ENCODE measurements at regions not wholly inside any gene's neighbourhood (a gene's known extent, or its start where the extent isn't known, plus 50 kb on each side); places are given as distances from the start of the nearest gene placed in this dataset.

DNA sequence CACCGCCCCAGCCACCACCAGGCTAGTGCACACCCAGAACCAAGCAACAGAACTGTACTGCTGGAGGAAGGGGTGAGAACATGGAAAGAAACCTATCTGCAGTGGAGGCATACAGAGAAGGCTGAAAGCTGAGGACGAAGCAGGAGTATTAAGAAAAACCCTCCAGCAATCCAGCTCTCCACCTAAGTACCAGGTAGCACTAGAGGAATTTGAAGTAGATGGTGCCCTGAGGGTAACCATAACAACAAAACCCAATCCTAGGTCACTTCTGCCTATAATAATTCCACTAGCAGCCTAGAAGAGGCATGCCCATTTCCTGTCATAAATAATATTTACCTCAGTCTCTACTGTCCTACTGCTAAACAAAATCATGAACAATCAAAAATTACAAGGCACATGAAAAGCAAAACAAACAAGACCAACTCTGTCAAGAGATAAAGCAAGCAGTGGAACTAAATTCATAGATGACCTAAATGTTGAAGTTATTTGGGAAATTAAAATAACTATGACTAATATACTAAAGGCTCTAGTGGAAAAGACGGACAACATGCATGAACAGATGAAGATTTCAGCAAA, 51.1 kb downstream of the HYCC1 start:
- DNase-seq: no peak

DNA sequence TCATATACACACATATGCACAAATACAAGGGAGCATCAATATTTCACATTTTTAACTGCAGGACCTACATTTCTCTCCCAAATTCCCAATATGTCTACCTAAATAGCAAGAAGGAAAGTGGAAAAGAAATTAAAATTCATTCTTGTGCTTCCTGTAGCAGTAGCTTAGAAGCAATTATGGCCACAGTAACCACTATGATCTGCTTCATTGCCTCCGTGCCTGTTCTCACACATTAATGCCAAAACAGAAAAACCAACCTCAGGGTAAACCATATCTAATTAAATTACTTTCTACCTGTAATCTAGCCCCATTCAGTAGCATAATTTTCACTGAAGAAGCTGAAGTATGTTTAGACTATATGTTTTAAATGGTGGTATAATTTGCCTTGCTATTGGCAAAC, 55.2 kb downstream of the HYCC1 start:
- no peak for DNase-seq

DNA sequence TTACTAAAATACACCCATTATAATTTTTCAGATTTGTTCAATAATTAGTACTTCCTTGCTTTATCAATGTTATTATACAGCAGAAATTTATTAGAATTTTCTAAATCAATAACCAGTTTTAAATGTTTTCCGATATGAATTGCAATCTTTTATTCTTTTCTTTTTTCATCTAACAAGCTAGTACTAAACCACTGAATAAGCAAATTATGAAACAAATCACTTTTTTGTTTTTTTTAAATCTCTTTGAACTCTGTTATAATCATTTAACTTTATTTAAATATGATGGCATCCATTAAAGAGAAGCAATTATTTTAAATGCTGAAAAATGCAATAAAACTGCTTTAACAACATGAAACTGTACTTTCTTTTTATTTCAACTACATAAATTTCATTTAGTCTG, 59.7 kb downstream of the HYCC1 start:
- DNase-seq: no peak

DNA sequence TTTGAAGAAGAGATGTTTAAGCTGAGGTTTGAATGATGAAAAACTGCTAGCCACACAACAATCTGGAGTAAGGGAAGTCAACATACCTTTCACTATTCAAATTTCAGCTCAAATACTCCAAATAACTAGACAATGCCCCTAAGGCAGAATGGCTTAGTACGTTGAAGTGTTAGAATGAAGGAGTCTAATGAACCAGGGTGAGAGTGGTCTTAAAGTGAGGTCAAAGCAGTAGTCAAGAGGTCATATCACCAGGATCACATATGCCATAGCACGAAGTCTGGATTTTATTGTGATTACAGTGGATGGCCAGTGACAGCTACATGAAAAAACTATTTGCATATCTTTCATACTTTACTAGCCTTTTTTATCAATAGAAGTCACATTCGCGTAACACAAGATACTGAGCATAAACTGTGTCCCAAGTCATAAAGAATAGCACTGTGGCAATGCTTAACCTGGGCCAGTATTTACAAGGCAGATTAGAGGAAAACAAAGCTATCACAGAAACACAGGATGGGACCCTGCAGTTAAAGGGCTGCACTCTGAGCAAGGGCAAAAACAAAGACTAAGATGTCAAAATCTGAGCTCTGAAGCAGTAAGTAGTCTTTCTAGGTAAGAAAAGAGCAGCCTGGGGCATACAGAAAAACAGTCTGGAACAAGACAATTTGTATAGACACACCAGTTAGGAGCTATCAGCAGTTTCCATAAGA, 61.5 kb downstream of the HYCC1 start:
- DNase-seq: no peak

DNA sequence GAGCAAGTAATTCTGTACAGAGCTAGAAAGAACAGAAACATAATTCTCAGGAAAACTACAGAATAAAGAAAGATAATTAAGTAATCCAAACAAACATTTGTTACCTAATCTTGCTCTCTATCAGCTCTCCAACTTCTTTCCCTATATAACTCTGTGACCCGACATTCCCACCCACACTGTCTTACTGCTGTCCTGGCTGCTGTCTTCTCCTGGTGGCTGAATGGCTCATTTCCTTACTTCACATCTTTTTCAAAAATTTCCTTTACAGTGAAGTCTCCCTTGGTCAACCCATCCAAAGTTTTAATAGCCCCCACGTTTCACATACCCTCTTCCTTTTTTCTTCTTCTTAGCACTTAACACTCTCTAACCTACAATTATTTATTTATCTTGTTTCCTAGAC, 64.0 kb downstream of the HYCC1 start:
- DNase-seq: no peak

DNA sequence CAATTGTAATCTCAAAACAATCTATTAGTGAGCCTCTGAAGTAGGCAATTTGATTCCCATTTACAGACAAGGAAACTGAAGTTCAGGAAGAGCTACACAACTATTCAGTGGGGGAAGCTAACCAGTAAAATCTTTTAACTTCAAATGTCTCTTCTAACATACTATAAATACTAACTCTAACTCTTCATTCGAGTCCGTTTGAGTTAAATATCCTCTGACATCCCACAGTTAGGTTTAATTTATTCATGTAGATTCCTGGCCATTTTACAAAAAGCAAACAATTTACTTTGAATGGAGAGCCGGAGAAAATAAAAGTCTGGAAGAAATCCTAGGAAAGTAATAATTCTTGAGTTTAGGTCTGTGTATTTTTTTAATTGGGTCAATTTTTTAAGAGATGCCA, 64.7 kb downstream of the HYCC1 start:
- no peak for DNase-seq

DNA sequence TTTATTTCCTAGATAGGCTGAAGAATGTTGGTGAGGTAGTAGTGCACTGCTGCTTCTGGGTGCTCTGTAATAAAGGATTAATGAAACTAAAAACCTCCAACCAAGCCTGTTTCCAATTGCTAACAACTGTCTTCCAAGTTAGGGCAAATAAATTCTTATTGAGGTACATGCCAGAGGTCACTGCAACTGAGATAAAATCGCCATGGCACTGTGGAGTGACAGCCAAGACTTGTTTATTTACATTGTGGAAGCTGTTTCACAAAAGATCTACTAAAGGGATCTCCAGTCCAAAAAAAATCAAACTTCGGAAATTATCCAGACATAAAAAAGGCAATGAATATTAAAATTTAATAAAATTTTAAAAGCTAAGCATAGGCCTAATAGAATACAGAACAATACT, 65.2 kb downstream of the HYCC1 start:
- no peak for DNase-seq

DNA sequence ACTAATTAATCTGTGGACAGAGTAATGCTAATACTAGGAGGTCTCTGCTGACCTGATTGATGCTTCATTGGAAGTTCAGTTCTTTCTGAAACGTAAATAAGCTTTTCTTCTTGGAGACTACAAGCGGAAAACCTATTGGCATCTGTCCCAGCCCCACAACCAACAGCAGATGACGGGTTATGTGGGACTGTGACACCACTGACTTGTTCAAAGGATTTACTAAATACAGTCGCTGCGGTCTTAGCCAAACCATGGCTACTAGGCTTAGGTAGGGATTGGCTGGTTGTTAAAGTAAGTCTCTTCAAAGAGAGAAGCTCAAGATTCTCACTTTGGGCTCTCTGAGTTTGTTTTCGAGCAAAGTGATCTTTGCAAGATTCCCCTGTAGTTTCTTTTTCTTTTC, 68.3 kb downstream of the HYCC1 start:
- DNase-seq: no peak

DNA sequence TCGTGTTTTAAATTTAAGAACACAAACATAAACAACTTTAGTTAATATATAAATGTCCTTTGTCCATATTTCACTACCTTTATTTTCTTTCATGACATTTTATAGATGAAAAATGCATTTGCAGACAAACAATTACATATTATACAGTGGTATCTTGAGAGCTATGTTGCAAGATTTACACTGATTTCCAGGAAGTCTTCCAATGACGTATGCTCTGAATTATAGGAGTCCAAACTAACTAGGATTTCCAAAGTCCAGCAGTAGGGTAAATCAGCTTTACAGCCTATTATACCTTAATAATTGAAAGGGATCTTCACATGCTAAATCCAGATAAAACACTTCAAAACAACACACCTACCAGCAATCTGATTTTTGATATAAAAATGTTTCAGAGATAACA, 69.4 kb downstream of the HYCC1 start:
- no peak for DNase-seq

DNA sequence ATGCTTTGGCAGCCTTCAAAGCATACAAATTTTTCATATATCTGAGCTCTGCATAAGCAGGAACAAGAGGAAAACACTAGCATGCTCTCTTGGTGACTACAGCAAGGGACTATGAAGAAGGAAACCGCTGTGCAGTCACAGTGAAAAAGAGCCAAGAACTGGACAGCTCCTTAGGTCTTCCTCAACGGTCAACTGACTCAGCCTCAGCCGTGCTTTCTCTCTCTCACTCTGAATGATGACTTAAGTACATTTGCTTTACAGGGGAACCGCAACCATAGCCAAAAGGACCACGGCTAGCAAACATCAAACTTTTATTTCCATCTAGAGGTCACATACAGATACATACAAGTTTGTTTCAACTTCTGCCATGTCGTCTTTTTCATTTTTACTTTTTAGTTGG, 69.9 kb downstream of the HYCC1 start:
- no peak for DNase-seq

DNA sequence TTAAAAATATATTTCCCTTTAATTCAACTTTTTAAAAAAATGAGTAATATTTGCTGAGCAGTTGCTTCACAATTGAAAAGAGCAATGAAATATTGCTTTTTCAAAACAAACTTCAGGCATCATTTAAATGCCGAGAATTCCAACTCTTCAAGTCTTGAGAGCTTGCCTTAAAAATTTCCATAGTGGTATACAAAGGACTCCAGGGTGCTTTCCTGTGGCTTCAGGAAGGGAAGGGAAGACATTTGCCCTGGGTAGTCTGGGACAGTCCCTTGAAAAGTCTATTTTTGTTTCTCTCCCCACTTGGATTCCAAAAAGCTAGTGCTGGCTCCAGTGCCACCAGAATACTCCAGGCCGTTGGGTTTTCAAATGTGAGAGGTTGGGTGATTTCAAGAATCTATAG, 71.7 kb downstream of the HYCC1 start:
- DNase-seq: no peak

DNA sequence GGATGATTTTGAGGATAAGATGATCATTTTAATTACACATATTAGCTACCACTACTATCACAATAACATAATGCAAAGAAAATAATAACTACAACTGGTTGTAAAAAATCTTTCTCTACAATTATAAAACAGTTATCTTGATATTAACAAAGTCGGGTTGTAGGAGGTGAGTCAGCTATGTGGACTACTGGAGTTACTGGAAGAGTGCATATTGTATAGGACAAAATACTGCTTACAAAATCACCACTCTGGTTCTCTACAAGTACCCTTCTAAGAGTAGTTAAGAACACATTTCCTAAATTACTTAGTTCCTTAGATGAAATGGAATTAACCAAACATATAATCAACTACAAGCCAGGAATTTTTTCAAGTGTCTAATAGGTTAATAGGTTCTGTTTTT, 74.1 kb downstream of the HYCC1 start:
- no peak for DNase-seq

DNA sequence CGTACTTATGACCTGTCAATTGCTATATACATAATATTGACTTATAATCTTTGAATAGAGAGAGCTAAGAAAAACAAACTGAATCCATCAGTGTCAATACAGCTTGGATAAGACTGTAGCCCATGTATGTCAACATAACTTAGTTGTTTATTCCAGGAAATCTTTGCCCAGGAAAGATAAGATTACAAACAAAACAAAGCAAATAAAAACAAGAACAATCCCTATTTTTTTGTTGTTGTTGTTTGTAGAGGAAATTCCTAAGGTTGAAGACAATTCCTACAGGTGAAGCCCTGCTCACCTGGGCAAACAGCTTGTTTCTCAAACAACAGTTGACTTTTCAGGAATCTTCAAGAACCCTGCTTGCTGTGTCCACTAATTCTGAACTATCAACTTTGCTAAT, 76.0 kb downstream of the HYCC1 start:
- DNase-seq: no peak

DNA sequence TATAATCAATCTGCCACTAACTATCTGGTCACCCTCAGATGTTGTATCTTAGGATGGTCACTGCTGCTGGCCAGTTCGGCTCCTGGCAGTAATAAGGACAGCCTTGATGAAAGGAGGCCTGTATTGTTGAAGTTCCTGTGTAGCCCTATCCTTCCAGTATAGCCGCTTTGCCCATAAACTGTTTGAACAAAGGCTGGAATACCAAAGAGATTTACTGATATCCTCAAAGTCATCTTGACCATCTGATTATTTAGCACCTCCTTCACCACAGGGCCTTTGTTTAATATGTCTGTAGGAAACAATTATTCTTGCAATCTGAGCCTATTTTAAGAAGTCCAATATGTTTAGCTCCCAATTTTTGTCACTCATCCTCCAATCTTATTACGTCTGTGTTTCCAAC, 77.7 kb downstream of the HYCC1 start:
- no peak for DNase-seq

DNA sequence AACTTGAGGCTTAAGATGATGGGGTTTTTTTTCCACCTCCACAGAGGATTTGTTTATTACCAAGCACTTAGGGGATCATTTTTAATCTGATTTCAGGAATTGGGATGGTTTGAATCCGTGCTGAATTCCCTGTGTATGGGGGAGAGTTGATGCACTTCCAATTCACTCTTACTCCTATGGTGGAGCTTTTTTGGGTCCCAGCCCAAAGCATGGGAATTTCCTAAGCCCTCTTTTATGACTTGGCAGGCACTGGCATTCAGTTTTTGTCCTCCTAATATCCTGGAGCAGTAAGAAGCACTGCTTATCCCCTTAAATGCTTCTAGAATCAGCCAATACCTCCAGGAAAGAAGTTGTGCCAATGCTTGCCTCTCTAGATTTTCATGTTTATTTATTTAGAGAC, 78.7 kb downstream of the HYCC1 start:
- DNase-seq: no peak

DNA sequence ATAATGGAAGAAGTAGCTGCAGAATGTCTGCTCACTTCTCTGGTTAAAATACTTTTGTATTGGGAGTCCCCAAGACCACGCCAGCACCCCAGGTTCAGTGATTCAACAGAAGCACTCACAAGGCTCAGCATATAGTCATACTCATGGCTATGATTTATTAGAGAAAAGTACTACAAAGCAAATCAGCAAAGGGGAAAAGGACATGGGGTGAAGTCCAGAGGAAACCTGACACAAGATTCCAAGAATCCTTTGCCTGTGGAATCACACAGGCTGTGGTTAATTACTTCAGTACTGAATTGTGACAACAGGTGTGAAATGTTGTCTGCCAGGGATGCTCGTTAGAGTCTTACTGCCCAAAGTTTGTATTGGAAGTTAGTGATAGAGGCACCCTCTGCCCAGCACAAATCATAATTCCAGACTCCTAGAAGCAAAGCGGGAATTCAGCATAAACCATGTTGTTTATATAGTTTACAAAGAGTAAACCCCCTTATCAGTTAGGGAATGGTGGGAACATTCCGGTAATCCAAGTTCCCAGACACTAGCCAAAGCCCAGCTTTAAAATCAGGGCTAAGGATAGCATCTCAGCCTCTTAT, 79.4 kb downstream of the HYCC1 start:
- no peak for DNase-seq

DNA sequence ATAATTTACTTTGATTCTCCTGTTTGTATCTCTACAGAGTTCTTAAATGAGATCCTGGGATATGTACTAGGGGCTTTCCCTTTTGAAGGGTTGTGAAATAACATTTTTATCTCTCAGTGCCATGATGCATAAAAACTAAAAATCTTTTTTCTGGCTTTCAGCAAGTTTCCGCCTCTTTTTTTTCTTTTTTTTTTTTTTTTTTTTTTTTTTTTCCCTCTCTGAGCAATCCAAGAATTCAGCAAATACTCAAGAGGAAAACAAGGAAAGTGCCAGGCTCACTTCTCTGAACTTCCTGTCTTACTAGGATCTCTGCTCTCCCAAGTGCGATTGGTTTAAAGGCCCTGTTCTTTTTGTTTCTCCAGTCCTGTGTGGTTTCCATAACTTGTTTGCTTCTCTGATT, 79.9 kb downstream of the HYCC1 start:
- DNase-seq: no peak

DNA sequence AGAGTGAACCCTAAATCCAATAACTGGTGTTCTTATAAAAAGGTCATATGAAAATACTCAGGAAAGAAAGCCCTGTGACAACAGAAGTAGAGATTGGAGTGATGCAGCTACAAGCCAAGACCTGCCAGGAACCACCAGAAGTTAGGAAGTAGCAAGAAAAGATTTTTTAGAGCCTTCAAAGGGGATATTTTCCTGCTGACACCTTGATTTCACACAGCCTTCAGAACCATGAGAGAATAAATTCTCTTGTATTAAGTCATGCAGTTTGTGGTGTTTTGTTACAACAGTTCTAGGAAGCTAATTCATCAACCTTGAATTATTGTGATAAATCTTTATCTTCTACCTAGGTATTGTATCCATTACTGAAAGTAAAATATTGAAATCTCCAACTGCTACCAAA, 81.0 kb downstream of the HYCC1 start:
- DNase-seq: no peak

DNA sequence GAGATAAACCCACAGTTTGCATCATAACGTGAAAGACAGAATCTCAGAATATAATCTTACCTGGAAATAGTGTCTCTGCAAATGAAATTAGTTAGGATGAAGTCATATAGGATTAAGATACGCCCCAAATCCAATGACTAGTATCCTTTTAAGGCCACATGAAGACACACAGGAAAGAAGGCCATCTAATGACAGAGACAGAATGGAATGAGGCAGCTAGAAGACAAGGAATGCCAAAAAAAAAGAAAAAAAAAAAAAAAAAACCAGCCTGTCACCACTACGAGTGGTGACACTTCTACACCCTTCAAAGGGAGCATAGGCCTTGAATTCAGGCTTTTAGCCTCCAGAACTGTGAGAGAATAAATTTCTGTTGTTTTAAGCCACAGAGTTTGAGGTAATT, 82.9 kb downstream of the HYCC1 start:
- no peak for DNase-seq

DNA sequence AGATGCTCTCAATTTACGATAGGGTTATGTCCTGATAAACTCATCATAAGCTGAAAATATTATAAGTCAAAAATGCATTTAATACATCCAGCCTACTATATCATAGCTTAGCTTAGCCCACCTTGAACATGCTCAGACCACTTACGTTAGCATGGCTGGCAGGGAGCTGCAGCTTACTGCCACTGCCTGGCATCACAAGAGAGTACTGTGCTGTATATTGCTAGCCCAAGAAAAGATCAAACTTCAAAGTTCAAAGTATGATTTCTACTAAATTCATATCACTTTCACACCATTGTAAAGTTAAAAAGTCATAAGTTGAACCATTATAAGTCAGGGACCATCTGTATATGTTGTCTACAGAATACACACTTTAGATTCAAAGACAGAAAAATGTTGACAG, 91.6 kb downstream of the HYCC1 start:
- no peak for DNase-seq

DNA sequence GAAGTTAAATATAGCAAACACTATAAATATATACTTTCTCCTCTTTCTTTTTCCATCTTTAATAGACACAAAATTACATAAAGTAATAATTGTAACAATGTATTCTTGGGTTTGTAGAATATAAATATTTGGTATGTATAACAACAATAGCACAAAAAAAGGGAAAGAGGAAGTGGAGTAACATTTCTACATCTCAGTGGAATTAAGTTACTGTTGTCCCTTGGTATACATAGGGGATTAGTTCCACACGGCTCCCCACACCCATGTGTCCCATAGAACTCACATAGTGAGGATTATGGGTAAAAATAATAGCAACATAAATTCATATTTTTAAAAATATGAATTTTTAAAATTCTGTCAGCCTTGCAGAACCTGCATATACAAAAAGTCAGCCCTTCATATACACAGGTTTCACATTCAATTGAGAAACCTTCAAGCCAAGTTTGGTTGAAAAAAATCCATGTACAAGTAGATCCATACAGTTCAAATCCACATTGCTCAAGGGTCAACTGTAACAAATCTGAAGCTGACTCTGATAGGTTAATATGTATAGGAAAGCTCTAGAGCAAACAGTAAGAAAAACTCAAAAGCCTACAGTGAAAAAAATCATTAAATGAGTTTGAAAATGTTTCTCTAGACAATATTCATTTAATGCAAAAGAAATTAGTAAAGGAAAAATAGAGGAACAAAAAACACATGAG, 92.4 kb downstream of the HYCC1 start:
- no peak for DNase-seq

DNA sequence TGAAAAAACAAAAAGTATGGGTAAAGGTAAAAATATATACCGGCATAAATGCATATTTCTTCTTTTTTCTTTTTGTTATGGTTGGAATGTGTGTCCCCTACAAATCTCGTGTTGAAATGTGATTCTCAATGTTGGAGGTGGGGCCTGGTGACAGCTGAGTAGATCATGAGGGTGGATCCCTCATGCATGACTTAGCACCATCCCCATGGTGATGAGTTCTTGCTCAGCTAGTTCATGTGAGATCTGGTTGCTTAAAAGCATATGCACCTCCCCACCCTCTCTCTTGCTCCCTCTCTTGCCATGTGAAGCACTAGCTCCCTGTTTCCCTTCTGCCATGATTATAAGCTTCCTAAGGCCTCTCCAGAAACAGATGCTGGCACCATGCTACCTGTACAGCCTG, 93.3 kb downstream of the HYCC1 start:
- no peak for DNase-seq

DNA sequence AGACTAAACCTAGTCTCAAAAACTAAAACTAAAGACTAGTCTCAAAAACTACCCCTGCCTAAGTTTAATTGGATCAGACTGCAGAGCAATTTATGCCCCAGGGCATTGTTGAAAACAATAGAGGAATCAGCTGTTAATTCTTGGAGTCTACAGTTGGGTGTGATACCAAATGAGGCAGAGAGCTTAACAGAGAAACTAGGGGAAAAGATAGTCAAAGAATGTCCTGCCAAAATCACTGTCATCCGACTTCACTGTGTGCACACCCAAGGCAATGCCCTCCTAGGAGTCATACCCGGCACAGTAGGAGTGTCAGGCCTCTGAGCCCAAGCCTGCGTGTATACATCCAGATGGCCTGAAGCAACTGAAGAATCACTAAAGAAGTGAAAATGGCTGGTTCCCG, 90.5 kb upstream of the TOMM7 start:
- no peak for DNase-seq

DNA sequence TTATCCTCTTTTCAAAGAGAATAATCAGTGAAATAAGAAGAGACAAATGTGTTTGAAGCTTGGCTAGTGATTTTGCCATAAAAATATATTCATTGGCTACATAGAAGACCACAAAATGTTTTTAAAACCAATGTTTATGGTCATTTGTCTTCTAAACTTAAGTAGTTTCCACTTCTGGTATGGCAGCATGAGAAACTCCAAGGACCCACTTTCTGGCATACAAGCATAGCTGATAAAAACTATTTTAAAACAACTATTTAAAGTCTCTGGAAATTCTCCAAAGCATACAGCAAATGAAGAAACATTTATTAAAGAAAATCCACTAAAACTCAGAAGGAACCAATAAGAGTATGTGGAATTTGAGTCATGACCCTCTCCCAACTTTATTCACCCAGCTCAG, 89.2 kb upstream of the TOMM7 start:
- no peak for DNase-seq

Measured in NCI-H2029 (cell line).